ENCODE measurements at regions not wholly inside any gene's neighbourhood (a gene's known extent, or its start where the extent isn't known, plus 50 kb on each side); places are given as distances from the start of the nearest gene placed in this dataset.

GRCh38 chr20:24835195-24835594, 113.9 kb upstream of the CST7 start:
- peaks cover 0 to 8% (median 4%) of the 10 kb centered on the region in 8 donors for H3K9me3 ChIP-seq
- DNase-seq, result no peak
- no peaks in the 10 kb centered on the region for H3K36me3 ChIP-seq
- no peak overlapping the region for H3K4me3 ChIP-seq
- no peak for TF ChIP-seq POLR2AphosphoS5 (IDR thresholded peaks at IDR 0.05)
- TF ChIP-seq, protein P1, sequence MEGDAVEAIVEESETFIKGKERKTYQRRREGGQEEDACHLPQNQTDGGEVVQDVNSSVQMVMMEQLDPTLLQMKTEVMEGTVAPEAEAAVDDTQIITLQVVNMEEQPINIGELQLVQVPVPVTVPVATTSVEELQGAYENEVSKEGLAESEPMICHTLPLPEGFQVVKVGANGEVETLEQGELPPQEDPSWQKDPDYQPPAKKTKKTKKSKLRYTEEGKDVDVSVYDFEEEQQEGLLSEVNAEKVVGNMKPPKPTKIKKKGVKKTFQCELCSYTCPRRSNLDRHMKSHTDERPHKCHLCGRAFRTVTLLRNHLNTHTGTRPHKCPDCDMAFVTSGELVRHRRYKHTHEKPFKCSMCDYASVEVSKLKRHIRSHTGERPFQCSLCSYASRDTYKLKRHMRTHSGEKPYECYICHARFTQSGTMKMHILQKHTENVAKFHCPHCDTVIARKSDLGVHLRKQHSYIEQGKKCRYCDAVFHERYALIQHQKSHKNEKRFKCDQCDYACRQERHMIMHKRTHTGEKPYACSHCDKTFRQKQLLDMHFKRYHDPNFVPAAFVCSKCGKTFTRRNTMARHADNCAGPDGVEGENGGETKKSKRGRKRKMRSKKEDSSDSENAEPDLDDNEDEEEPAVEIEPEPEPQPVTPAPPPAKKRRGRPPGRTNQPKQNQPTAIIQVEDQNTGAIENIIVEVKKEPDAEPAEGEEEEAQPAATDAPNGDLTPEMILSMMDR (IDR thresholded peaks at IDR 0.05 in 8 of 11, conservative IDR thresholded peaks at IDR 0.05 in 3 of 11), result no peak
- TF ChIP-seq POLR2A (IDR thresholded peaks at IDR 0.05), result no peak
- peaks cover 0 to 7% (median 0%) of the 10 kb centered on the region in 7 donors for H3K27me3 ChIP-seq (replicated peaks in 1 of 7)
- no peak overlapping the region for H3K27ac ChIP-seq
- 85 to 94% (median 89%) methylated on average over 5 of the region's 5 CpGs for WGBS, 5 donors
- intact Hi-C loops (cut with DNase I; ENCODE audit: low total_unique reads), result no loop called here
- peaks cover 0 to 6% (median 0%) of the 10 kb centered on the region in 6 donors for H3K4me1 ChIP-seq

- H3K27ac ChIP-seq, result no peak overlapping the region
- no peak overlapping the region for H3K4me3 ChIP-seq
- TF ChIP-seq POLR2A (IDR thresholded peaks at IDR 0.05), result no peak
- TF ChIP-seq, protein P1 (IDR thresholded peaks at IDR 0.05 in 8 of 11, conservative IDR thresholded peaks at IDR 0.05 in 3 of 11), result no peak
- no peak for TF ChIP-seq POLR2AphosphoS5 (IDR thresholded peaks at IDR 0.05)
- no peaks in the 10 kb centered on the region for H3K36me3 ChIP-seq
- peaks cover 0 to 6% (median 0%) of the 10 kb centered on the region in 6 donors for H3K4me1 ChIP-seq
- peaks cover 0 to 5% (median 2%) of the 10 kb centered on the region in 8 donors for H3K9me3 ChIP-seq
- WGBS, 5 donors, result 73 to 84% (median 81%) methylated on average over 3 of the region's 3 CpGs
- DNase-seq, result no peak
- intact Hi-C loops (cut with DNase I; ENCODE audit: low total_unique reads), result no loop called here
- peaks cover 0 to 7% (median 0%) of the 10 kb centered on the region in 7 donors for H3K27me3 ChIP-seq (replicated peaks in 1 of 7)
Measured at GRCh38 chr20:24836041-24836533, 113.0 kb upstream of the CST7 start.

GRCh38 chr20:24836661-24837299, 112.3 kb upstream of the CST7 start:
- TF ChIP-seq POLR2AphosphoS5 (IDR thresholded peaks at IDR 0.05) (no peak), POLR2A (IDR thresholded peaks at IDR 0.05) (no peak)
- TF ChIP-seq, protein P1 (IDR thresholded peaks at IDR 0.05 in 8 of 11, conservative IDR thresholded peaks at IDR 0.05 in 3 of 11), result no peak
- 53 to 64% (median 60%) methylated on average over 9 of the region's 9 CpGs for WGBS, 5 donors
- Histone ChIP-seq H3K4me3 (no peak overlapping the region), H3K27me3 (replicated peaks in 1 of 7) (peaks cover 0 to 7% (median 0%) of the 10 kb centered on the region in 7 donors), H3K4me1 (peaks cover 0 to 6% (median 0%) of the 10 kb centered on the region in 6 donors), H3K9me3 (no peaks in the 10 kb centered on the region), H3K27ac (no peak overlapping the region), H3K36me3 (no peaks in the 10 kb centered on the region)
- intact Hi-C loops (cut with DNase I; ENCODE audit: low total_unique reads), result no loop called here
- DNase-seq, result no peak

DNA sequence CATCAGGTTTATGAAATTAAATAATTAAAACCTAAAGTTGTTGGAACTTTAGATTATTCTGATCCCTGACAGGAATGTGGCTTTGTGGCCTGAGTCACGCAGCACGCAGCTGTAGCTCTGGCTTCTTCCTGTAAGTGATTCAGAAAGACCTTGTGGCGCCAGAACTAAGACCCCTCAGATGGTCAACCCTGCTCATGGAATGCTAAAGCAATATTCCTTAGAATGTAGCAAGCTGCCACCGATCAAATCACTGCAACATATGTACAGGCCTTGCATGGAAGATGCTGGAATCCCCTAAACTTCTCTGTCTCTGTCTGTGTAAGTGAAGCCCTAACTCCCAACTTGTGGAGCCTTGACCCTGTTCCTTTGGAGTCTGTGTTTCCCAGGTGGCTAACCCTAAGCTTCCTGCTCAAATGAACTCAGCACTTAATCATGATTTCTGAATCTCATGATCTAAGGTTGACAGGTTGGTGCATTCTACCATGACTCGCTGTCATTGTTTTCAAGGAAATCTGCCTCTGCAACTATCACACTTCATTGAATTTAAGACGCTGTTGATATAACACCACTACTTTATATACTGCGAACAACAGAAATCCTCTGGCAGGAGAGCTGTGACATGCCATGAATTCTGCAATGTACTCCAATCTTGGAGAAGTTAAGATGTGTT, 111.2 kb upstream of the CST7 start:
- Histone ChIP-seq H3K9me3 (no peaks in the 10 kb centered on the region), H3K36me3 (no peaks in the 10 kb centered on the region), H3K4me1 (peaks cover 0 to 7% (median 5%) of the 10 kb centered on the region in 6 donors), H3K27me3 (replicated peaks in 1 of 7) (peaks cover 0 to 16% (median 0%) of the 10 kb centered on the region in 7 donors), H3K4me3 (no peak overlapping the region), H3K27ac (no peak overlapping the region)
- 78 to 90% (median 87%) methylated on average over 7 of the region's 7 CpGs for WGBS, 5 donors
- no peak for DNase-seq
- TF ChIP-seq, protein P1 (IDR thresholded peaks at IDR 0.05 in 8 of 11, conservative IDR thresholded peaks at IDR 0.05 in 3 of 11), result no peak
- TF ChIP-seq POLR2A (IDR thresholded peaks at IDR 0.05) (no peak), POLR2AphosphoS5 (IDR thresholded peaks at IDR 0.05) (no peak)
- intact Hi-C loops (cut with DNase I; ENCODE audit: low total_unique reads), result no loop called here
